ENCODE measurements at regions not wholly inside any gene's neighbourhood (a gene's known extent, or its start where the extent isn't known, plus 50 kb on each side); places are given as distances from the start of the nearest gene placed in this dataset.
"Not testable (repeated sequence)": the region's sequence is repeated elsewhere in the genome, so short reads cannot be mapped to it uniquely, and the experiment has no call there.

- DNase-seq (ENCODE audit: low spot score), result no peak
These were observed 448.7 kb upstream of the POM121L12 start for GRCh38 chr7:52586704-52587103.

GRCh38 chr7:52584041-52584440 lies 451.4 kb upstream of the POM121L12 start:
- no peak for DNase-seq (ENCODE audit: low spot score)

- not testable (repeated sequence) for DNase-seq (ENCODE audit: low spot score)
These were observed 462.3 kb upstream of the POM121L12 start for GRCh38 chr7:52573141-52573540.

- no peak for DNase-seq (ENCODE audit: low spot score)
These were observed 464.4 kb upstream of the POM121L12 start for GRCh38 chr7:52571026-52571425.

- peak; percentile 1 for DNase-seq (ENCODE audit: low spot score)
These were observed 466.3 kb upstream of the POM121L12 start for GRCh38 chr7:52569151-52569550.

- DNase-seq (ENCODE audit: low spot score), result no peak
These were observed 469.5 kb upstream of the POM121L12 start for GRCh38 chr7:52565974-52566373.

- DNase-seq (ENCODE audit: low spot score), result no peak
These were observed 479.6 kb upstream of the POM121L12 start for GRCh38 chr7:52555805-52556204.

GRCh38 chr7:52547308-52547910 lies 488.0 kb upstream of the POM121L12 start:
- DNase-seq (ENCODE audit: low spot score), result no peak

GRCh38 chr7:52541198-52541765 lies 494.2 kb upstream of the POM121L12 start:
- not testable (repeated sequence) for DNase-seq (ENCODE audit: low spot score)

- DNase-seq (ENCODE audit: low spot score), result no peak
These were observed 495.4 kb upstream of the POM121L12 start for GRCh38 chr7:52540041-52540440.

GRCh38 chr7:52539414-52539813 lies 496.0 kb upstream of the POM121L12 start:
- no peak for DNase-seq (ENCODE audit: low spot score)

GRCh38 chr7:52537051-52537450 lies 498.4 kb upstream of the POM121L12 start:
- no peak for DNase-seq (ENCODE audit: low spot score)

- DNase-seq (ENCODE audit: low spot score), result no peak
These were observed 509.6 kb upstream of the POM121L12 start for GRCh38 chr7:52525772-52526341.

- DNase-seq (ENCODE audit: low spot score), result no peak
These were observed 516.6 kb upstream of the POM121L12 start for GRCh38 chr7:52518869-52519268.

- no peak for DNase-seq (ENCODE audit: low spot score)
These were observed 522.8 kb upstream of the POM121L12 start for GRCh38 chr7:52512656-52513055.

- DNase-seq (ENCODE audit: low spot score), result no peak
These were observed 527.7 kb upstream of the POM121L12 start for GRCh38 chr7:52507546-52508255.

GRCh38 chr7:52506325-52506724 lies 529.1 kb upstream of the POM121L12 start:
- DNase-seq (ENCODE audit: low spot score), result no peak

- DNase-seq (ENCODE audit: low spot score), result no peak
These were observed 530.9 kb upstream of the POM121L12 start for GRCh38 chr7:52504561-52504960.

GRCh38 chr7:52502281-52502680 lies 533.2 kb upstream of the POM121L12 start:
- DNase-seq (ENCODE audit: low spot score), result peak; percentile 29

- peak; percentile 20 for DNase-seq (ENCODE audit: low spot score)
These were observed 533.7 kb upstream of the POM121L12 start for GRCh38 chr7:52501696-52502095.

GRCh38 chr7:52500841-52501240 lies 534.6 kb upstream of the POM121L12 start:
- DNase-seq (ENCODE audit: low spot score), result no peak

GRCh38 chr7:52498366-52498765 lies 537.1 kb upstream of the POM121L12 start:
- DNase-seq (ENCODE audit: low spot score), result no peak

- DNase-seq (ENCODE audit: low spot score), result no peak
These were observed 549.2 kb upstream of the POM121L12 start for GRCh38 chr7:52486267-52486666.
